ENCODE measurements at regions not wholly inside any gene's neighbourhood (a gene's known extent, or its start where the extent isn't known, plus 50 kb on each side); places are given as distances from the start of the nearest gene placed in this dataset.
A peak's percentile ranks its signal among the peaks of the same experiment; 100 is the strongest.
"Not testable (repeated sequence)": the region's sequence is repeated elsewhere in the genome, so short reads cannot be mapped to it uniquely, and the experiment has no call there.

DNA sequence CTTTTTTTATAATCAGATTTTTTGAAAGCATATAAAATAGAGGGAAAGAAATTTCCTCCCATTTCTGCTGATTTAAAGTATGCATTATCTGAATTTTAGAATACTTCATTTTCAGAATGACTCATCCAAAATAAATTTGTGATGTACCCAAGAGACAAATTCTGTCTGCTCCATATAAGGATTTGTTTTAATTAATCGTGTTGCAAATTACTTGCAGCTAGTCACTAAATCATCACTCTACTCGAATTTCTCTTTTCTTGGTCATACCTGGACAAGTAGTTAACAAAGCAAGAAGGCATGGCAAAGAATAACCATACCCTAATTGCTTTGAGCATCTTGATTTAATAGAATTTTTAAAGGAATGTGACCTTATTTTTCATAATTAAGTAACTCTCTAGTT lies 284.1 kb upstream of the GRAMD2B start:
- H3K9ac ChIP-seq: no peak overlapping the region
- H4K20me1 ChIP-seq (ENCODE audit: low read depth): no peaks in the 10 kb centered on the region
- H3K9me3 Mint-ChIP-seq: peaks cover 4% of the 10 kb centered on the region
- no peaks in the 10 kb centered on the region for H3F3A ChIP-seq (ENCODE audit: low read depth)
- TF ChIP-seq EZH2 (IDR thresholded peaks at IDR 0.05) (no peak), EZH2phosphoT487 (IDR thresholded peaks at IDR 0.05) (no peak)
- TF ChIP-seq, protein P1, sequence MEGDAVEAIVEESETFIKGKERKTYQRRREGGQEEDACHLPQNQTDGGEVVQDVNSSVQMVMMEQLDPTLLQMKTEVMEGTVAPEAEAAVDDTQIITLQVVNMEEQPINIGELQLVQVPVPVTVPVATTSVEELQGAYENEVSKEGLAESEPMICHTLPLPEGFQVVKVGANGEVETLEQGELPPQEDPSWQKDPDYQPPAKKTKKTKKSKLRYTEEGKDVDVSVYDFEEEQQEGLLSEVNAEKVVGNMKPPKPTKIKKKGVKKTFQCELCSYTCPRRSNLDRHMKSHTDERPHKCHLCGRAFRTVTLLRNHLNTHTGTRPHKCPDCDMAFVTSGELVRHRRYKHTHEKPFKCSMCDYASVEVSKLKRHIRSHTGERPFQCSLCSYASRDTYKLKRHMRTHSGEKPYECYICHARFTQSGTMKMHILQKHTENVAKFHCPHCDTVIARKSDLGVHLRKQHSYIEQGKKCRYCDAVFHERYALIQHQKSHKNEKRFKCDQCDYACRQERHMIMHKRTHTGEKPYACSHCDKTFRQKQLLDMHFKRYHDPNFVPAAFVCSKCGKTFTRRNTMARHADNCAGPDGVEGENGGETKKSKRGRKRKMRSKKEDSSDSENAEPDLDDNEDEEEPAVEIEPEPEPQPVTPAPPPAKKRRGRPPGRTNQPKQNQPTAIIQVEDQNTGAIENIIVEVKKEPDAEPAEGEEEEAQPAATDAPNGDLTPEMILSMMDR (IDR thresholded peaks at IDR 0.05): no peak
- H2AFZ ChIP-seq (replicated peaks): no peak overlapping the region
- no peaks in the 10 kb centered on the region for H3K27me3 ChIP-seq
- no peaks in the 10 kb centered on the region for H3K36me3 ChIP-seq
- no peaks in the 10 kb centered on the region for H3K36me3 Mint-ChIP-seq
- H3K4me2 ChIP-seq: peak overlapping the region; percentile 10
- H3K9me3 ChIP-seq (ENCODE audit: low read depth): no peaks in the 10 kb centered on the region
- DNase-seq (ENCODE audit: low spot score): no peak
- H3K4me3 ChIP-seq: no peak overlapping the region
- H3K4me1 Mint-ChIP-seq: peaks cover 15% of the 10 kb centered on the region
- no peak overlapping the region for H3K27ac Mint-ChIP-seq
- H3K79me2 ChIP-seq (ENCODE audit: low read depth): no peaks in the 10 kb centered on the region
- no peak overlapping the region for H3K27ac ChIP-seq
- H3K27me3 Mint-ChIP-seq (ENCODE audit: insufficient read depth, low read depth): no peaks in the 10 kb centered on the region
- peaks cover 14% of the 10 kb centered on the region for H3K4me1 ChIP-seq
- H3K4me3 Mint-ChIP-seq: no peak overlapping the region

DNA sequence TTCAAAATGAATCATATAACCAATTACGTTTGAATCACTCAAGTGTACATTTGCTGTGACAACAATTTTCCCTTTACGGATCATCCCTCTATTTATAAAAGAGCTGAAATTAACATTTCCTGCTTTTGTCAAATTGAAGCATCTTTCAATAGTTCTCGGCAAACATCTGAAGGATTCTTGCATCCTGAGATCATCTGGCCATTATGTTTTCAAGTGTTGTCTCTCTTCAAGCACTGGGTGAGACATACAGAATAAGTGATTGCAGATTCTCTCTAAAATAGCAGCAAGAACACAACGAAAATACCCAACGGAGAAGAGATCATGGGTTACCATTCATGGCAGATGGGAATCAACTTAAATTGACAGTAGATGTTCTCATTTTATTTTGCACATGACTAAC lies 283.4 kb upstream of the GRAMD2B start:
- H3K4me2 ChIP-seq: no peak overlapping the region
- H3F3A ChIP-seq (ENCODE audit: low read depth): no peaks in the 10 kb centered on the region
- Mint-ChIP-seq H3K4me3 (no peak overlapping the region), H3K27ac (no peak overlapping the region), H3K36me3 (no peaks in the 10 kb centered on the region), H3K9me3 (peaks cover 4% of the 10 kb centered on the region), H3K4me1 (peaks cover 15% of the 10 kb centered on the region), H3K27me3 (ENCODE audit: insufficient read depth, low read depth) (no peaks in the 10 kb centered on the region)
- no peaks in the 10 kb centered on the region for H4K20me1 ChIP-seq (ENCODE audit: low read depth)
- H3K9me3 ChIP-seq (ENCODE audit: low read depth): no peaks in the 10 kb centered on the region
- no peak overlapping the region for H3K4me3 ChIP-seq
- H3K27ac ChIP-seq: no peak overlapping the region
- H3K79me2 ChIP-seq (ENCODE audit: low read depth): no peaks in the 10 kb centered on the region
- no peaks in the 10 kb centered on the region for H3K36me3 ChIP-seq
- H3K4me1 ChIP-seq: peaks cover 14% of the 10 kb centered on the region
- H3K9ac ChIP-seq: no peak overlapping the region
- no peak for DNase-seq (ENCODE audit: low spot score)
- H2AFZ ChIP-seq (replicated peaks): no peak overlapping the region
- TF ChIP-seq EZH2phosphoT487 (IDR thresholded peaks at IDR 0.05) (no peak), EZH2 (IDR thresholded peaks at IDR 0.05) (no peak)
- TF ChIP-seq, protein P1 (IDR thresholded peaks at IDR 0.05): no peak
- H3K27me3 ChIP-seq: no peaks in the 10 kb centered on the region

DNA sequence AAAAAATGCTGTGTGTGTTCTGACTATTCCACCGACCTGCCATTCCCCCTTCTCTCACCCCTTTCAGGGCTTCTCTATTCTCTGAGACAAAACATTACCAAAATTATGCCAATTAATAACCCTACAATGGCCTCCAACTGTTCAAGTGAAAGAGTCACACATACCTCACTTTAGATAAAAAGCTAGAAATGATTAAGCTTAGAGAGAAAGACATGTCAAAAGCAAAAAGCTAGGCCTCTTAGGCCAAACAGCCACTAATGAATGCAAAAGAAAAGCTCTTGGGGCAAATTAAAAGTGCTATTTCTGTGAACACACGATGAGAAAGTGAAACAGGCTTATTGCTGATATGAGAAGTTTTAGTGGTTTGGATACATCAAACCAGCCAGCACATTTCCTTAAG lies 279.6 kb upstream of the GRAMD2B start:
- Mint-ChIP-seq H3K27ac (no peak overlapping the region), H3K27me3 (ENCODE audit: insufficient read depth, low read depth) (no peaks in the 10 kb centered on the region), H3K9me3 (peaks cover 4% of the 10 kb centered on the region), H3K4me3 (no peak overlapping the region), H3K36me3 (no peaks in the 10 kb centered on the region), H3K4me1 (peaks cover 7% of the 10 kb centered on the region)
- H3K4me2 ChIP-seq: no peak overlapping the region
- H3K4me3 ChIP-seq: no peak overlapping the region
- TF ChIP-seq EZH2 (IDR thresholded peaks at IDR 0.05) (no peak), EZH2phosphoT487 (IDR thresholded peaks at IDR 0.05) (no peak)
- TF ChIP-seq, protein P1 (IDR thresholded peaks at IDR 0.05): no peak
- H3K27ac ChIP-seq: no peak overlapping the region
- DNase-seq (ENCODE audit: low spot score): no peak
- H3K9ac ChIP-seq: no peak overlapping the region
- H3K4me1 ChIP-seq: peaks cover 2% of the 10 kb centered on the region
- no peaks in the 10 kb centered on the region for H3K9me3 ChIP-seq (ENCODE audit: low read depth)
- H2AFZ ChIP-seq (replicated peaks): no peak overlapping the region
- no peaks in the 10 kb centered on the region for H3K36me3 ChIP-seq
- no peaks in the 10 kb centered on the region for H3K27me3 ChIP-seq
- H3F3A ChIP-seq (ENCODE audit: low read depth): no peaks in the 10 kb centered on the region
- H3K79me2 ChIP-seq (ENCODE audit: low read depth): no peaks in the 10 kb centered on the region
- H4K20me1 ChIP-seq (ENCODE audit: low read depth): no peaks in the 10 kb centered on the region

DNA sequence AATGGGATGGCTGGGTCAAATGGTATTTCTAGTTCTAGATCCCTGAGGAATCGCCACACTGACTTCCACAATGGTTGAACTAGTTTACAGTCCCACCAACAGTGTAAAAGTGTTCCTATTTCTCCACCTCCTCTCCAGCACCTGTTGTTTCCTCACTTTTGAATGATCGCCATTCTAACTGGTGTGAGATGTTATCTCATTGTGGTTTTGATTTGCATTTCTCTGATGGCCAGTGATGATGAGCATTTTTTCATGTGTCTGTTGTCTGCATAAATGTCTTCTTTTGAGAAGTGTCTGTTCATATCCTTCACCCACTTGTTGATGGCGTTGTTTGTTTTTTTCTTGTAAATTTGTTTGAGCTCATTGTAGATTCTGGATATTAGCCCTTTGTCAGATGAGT lies 272.9 kb upstream of the GRAMD2B start:
- H3K27me3 Mint-ChIP-seq (ENCODE audit: insufficient read depth, low read depth); H3K27me3 ChIP-seq; H3K9me3 Mint-ChIP-seq; H3K4me1 Mint-ChIP-seq; H3K9me3 ChIP-seq (ENCODE audit: low read depth); H2AFZ ChIP-seq (replicated peaks); H3K36me3 Mint-ChIP-seq; DNase-seq (ENCODE audit: low spot score); H3K27ac ChIP-seq; H3K4me3 Mint-ChIP-seq; H3K9ac ChIP-seq; H3K4me3 ChIP-seq; H3K27ac Mint-ChIP-seq; H3K79me2 ChIP-seq (ENCODE audit: low read depth); H3K4me2 ChIP-seq; H3K36me3 ChIP-seq; H3K4me1 ChIP-seq; H4K20me1 ChIP-seq (ENCODE audit: low read depth); H3F3A ChIP-seq (ENCODE audit: low read depth): not testable (repeated sequence)

DNA sequence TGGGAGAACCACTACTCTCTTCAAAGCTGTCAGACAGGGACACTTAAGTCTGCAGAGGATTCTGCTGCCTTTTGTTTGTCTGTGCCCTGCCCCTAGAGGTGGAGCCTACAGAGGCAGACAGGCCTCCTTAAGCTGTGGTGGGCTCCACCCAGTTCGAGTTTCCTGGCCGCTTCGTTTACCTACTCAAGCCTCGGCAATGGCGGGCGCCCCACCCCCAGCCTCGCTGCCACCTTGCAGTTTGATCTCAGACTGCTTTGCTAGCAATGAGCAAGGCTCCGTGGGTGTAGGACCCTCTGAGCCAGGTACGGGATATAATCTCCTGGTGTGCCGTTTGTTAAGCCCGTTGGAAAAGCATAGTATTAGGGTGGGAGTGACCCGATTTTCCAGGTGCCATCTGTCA lies 267.9 kb upstream of the GRAMD2B start:
- not testable (repeated sequence) for DNase-seq (ENCODE audit: low spot score); H2AFZ ChIP-seq (replicated peaks); H3K27me3 ChIP-seq; H3K4me1 ChIP-seq; H3K27ac Mint-ChIP-seq; H3K4me3 Mint-ChIP-seq; H3K27me3 Mint-ChIP-seq (ENCODE audit: insufficient read depth, low read depth); H3K4me1 Mint-ChIP-seq; H3K4me2 ChIP-seq; H3K4me3 ChIP-seq; H3K79me2 ChIP-seq (ENCODE audit: low read depth); H3K9me3 ChIP-seq (ENCODE audit: low read depth); H4K20me1 ChIP-seq (ENCODE audit: low read depth); H3K27ac ChIP-seq; H3F3A ChIP-seq (ENCODE audit: low read depth); H3K36me3 Mint-ChIP-seq; H3K36me3 ChIP-seq; H3K9ac ChIP-seq
- H3K9me3 Mint-ChIP-seq: peaks cover 23% of the 10 kb centered on the region
